ENCODE measurements at regions not wholly inside any gene's neighbourhood (a gene's known extent, or its start where the extent isn't known, plus 50 kb on each side); places are given as distances from the start of the nearest gene placed in this dataset.

DNA sequence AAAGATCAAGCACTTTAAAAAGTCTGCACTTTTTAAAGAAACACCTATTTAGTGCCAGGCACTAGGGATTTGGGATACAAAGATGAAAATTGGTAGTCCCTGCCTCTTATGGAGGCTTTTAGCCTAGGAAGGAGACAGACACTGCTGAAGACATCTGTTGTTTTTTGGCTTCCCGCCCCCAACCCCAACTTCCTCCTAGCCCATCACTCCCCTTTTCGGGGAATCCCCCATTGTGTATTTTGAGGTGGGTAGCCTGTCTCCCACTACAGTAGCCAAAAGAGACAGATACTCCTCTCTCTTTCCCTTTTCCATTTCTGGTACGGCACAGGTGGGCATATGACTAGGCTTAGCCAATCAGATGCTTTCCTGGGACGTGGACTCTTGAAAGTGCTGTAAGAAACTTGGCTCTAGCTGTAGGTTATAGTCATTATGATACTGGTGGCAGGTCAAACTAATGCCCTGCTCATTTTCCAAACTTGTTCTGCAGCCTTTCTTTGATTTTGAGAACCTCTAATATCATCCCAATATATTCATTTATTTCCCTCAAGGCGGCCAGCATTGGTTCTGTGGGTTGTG is 194.6 kb upstream of the RBPJ start:
- TF ChIP-seq, protein P1, sequence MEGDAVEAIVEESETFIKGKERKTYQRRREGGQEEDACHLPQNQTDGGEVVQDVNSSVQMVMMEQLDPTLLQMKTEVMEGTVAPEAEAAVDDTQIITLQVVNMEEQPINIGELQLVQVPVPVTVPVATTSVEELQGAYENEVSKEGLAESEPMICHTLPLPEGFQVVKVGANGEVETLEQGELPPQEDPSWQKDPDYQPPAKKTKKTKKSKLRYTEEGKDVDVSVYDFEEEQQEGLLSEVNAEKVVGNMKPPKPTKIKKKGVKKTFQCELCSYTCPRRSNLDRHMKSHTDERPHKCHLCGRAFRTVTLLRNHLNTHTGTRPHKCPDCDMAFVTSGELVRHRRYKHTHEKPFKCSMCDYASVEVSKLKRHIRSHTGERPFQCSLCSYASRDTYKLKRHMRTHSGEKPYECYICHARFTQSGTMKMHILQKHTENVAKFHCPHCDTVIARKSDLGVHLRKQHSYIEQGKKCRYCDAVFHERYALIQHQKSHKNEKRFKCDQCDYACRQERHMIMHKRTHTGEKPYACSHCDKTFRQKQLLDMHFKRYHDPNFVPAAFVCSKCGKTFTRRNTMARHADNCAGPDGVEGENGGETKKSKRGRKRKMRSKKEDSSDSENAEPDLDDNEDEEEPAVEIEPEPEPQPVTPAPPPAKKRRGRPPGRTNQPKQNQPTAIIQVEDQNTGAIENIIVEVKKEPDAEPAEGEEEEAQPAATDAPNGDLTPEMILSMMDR (IDR thresholded peaks at IDR 0.05; ENCODE audit: poor library complexity), result no peak
- TF ChIP-seq EZH2phosphoT487 (IDR thresholded peaks at IDR 0.05; ENCODE audit: low read depth, severe bottlenecking, unreplicated experiment) (no peak), EZH2 (IDR thresholded peaks at IDR 0.05; ENCODE audit: borderline replicate concordance) (no peak)

Measured in hepatocyte (in vitro differentiated cells).